GM23338 (cell line): ENCODE measurements at regions not wholly inside any gene's neighbourhood (a gene's known extent, or its start where the extent isn't known, plus 50 kb on each side); places are given as distances from the start of the nearest gene placed in this dataset.

Source experiments
- ATAC-seq: fragments of 200-7000 bp; cut with Tn5 transposase; 3 replicates; pipeline ENCODE4 v1.9.1; 2020
- DNase-seq: peaks from one replicate; pipeline ENCODE4 v3.0.0-alpha.2; 2015; ENCODE audit warnings: low spot score
- H2AFZ ChIP-seq: fragments of 200-600 bp; sonication (generic); 2 replicates; pipeline ENCODE4 v1.8.0; 2016; ENCODE audit warnings: antibody characterized with exemption, mild to moderate bottlenecking, moderate library complexity
- H3F3A ChIP-seq: fragments of 200-600 bp; sonication (generic); replicated peaks from 2 replicates; pipeline ENCODE4 v1.8.0; 2017; ENCODE audit warnings: antibody characterized with exemption, mixed run types, low read depth
- H3K27ac ChIP-seq: fragments of 200-600 bp; sonication (generic); 2 replicates; pipeline ENCODE4 v1.6.1; 2016; ENCODE audit warnings: low read depth
- H3K27me3 ChIP-seq: fragments of 200-600 bp; sonication (generic); 2 replicates; pipeline ENCODE4 v1.8.0; 2016; ENCODE audit warnings: mild to moderate bottlenecking, mixed run types, moderate library complexity; ENCODE audit not compliant: insufficient read depth
- H3K36me3 ChIP-seq: fragments of 200-600 bp; sonication (generic); 2 replicates; pipeline ENCODE4 v1.8.0; 2016; ENCODE audit warnings: mild to moderate bottlenecking; ENCODE audit not compliant: insufficient read depth
- H3K4me1 ChIP-seq: fragments of 200-600 bp; sonication (generic); 2 replicates; pipeline ENCODE4 v1.8.0; 2016; ENCODE audit warnings: mild to moderate bottlenecking, moderate library complexity; ENCODE audit not compliant: insufficient read depth
- H3K4me2 ChIP-seq: fragments of 200-600 bp; sonication (generic); 2 replicates; pipeline ENCODE4 v1.7.1; 2017; ENCODE audit warnings: mixed run types
- H3K4me3 ChIP-seq: fragments of 200-600 bp; sonication (generic); 2 replicates; pipeline ENCODE4 v1.6.1; 2016; ENCODE audit warnings: mixed run types
- H3K79me2 ChIP-seq: fragments of 200-600 bp; sonication (generic); replicated peaks from 2 replicates; pipeline ENCODE4 v1.8.0; 2017; ENCODE audit warnings: mild to moderate bottlenecking; ENCODE audit not compliant: insufficient read depth
- H3K9me2 ChIP-seq: fragments of 200-600 bp; sonication (generic); 2 replicates; pipeline ENCODE4 v1.8.0; 2017; ENCODE audit not compliant: insufficient read depth
- H4K20me1 ChIP-seq: fragments of 200-600 bp; sonication (generic); replicated peaks from 2 replicates; pipeline ENCODE4 v1.8.0; 2017; ENCODE audit warnings: mild to moderate bottlenecking; ENCODE audit not compliant: insufficient read depth
- H3K27ac Mint-ChIP-seq: 2 replicates; pipeline ENCODE4 v1.8.0; 2020; ENCODE audit warnings: inconsistent platforms, mild to moderate bottlenecking, moderate library complexity, mixed read lengths
- H3K27me3 Mint-ChIP-seq: 3 replicates; pipeline ENCODE4 v1.8.0; 2022; ENCODE audit warnings: low read depth, mild to moderate bottlenecking, moderate library complexity, mixed read lengths, inconsistent platforms; ENCODE audit not compliant: insufficient read depth, poor library complexity
- H3K36me3 Mint-ChIP-seq: 3 replicates; pipeline ENCODE4 v1.8.0; 2021; ENCODE audit warnings: low read depth, mild to moderate bottlenecking, inconsistent platforms, moderate library complexity, mixed read lengths
- H3K4me1 Mint-ChIP-seq: 3 replicates; pipeline ENCODE4 v1.8.0; 2020; ENCODE audit warnings: mild to moderate bottlenecking, inconsistent platforms, mixed read lengths
- H3K4me3 Mint-ChIP-seq: 3 replicates; pipeline ENCODE4 v1.8.0; 2021; ENCODE audit warnings: moderate library complexity, mild to moderate bottlenecking, inconsistent platforms, mixed read lengths
- H3K9me3 Mint-ChIP-seq: 3 replicates; pipeline ENCODE4 v1.8.0; 2020; ENCODE audit warnings: moderate library complexity, mild to moderate bottlenecking, inconsistent platforms, mixed read lengths
- CREB1 ChIP-seq: fragments of 250-450 bp; sonication (Bioruptor Pico); IDR thresholded peaks from 2 replicates; pipeline ENCODE4 v1.5.0; 2020; ENCODE audit warnings: low read depth, mild to moderate bottlenecking, moderate library complexity
- ETS1 ChIP-seq: IDR thresholded peaks from 2 replicates; pipeline ENCODE4 v1.6.1; 2016; ENCODE audit warnings: antibody characterized with exemption
- EZH2 ChIP-seq: fragments of 200-600 bp; sonication (generic); IDR thresholded peaks from one replicate; pipeline ENCODE4 v1.8.0; 2017; ENCODE audit warnings: antibody characterized with exemption, mild to moderate bottlenecking, low read depth; ENCODE audit not compliant: unreplicated experiment
- EZH2phosphoT487 ChIP-seq: fragments of 200-600 bp; sonication (generic); IDR thresholded peaks from one replicate; pipeline ENCODE4 v1.8.1; 2018; ENCODE audit warnings: antibody characterized with exemption; ENCODE audit not compliant: unreplicated experiment
- POLR2AphosphoS5 ChIP-seq: IDR thresholded peaks from 2 replicates; pipeline ENCODE4 v1.6.1; 2016; ENCODE audit warnings: antibody characterized with exemption, low read depth
- ZNF114 ChIP-seq: fragments of 250-450 bp; sonication (Bioruptor Pico); IDR thresholded peaks from 2 replicates; pipeline ENCODE4 v1.5.0; 2020; ENCODE audit warnings: mild to moderate bottlenecking, moderate library complexity
- ZNF462 ChIP-seq: fragments of 250-450 bp; sonication (Bioruptor Pico); IDR thresholded peaks from 2 replicates; pipeline ENCODE4 v1.5.0; 2020; ENCODE audit warnings: mild to moderate bottlenecking, moderate library complexity

GRCh38 chr9:16172796-16173195 lies 620.0 kb downstream of the CCDC171 start:
- Mint-ChIP-seq H3K27me3 (no peaks in the 10 kb centered on the region), H3K4me3 (no peak overlapping the region)
- no peak overlapping the region for H3K4me2 ChIP-seq

More at GRCh38 chr9:16172796-16173195, 620.0 kb downstream of the CCDC171 start:
- H3K9me2 ChIP-seq = no peaks in the 10 kb centered on the region
- no peak overlapping the region for H3K4me3 ChIP-seq
- H3K27me3 ChIP-seq = no peaks in the 10 kb centered on the region
- Mint-ChIP-seq H3K4me1 (no peaks in the 10 kb centered on the region), H3K27ac (no peak overlapping the region), H3K36me3 (no peaks in the 10 kb centered on the region), H3K9me3 (no peaks in the 10 kb centered on the region)
- H4K20me1 ChIP-seq = no peaks in the 10 kb centered on the region
- no peaks in the 10 kb centered on the region for H3K4me1 ChIP-seq
- TF ChIP-seq ETS1 = no peak
- TF ChIP-seq ZNF462 (CRISPR knock-in tag) = no peak
- TF ChIP-seq EZH2 = no peak
- TF ChIP-seq CREB1 (CRISPR knock-in tag) = no peak
- no peak for TF ChIP-seq EZH2phosphoT487
- no peak for TF ChIP-seq ZNF114 (CRISPR knock-in tag)
- TF ChIP-seq POLR2AphosphoS5 = no peak
- no peaks in the 10 kb centered on the region for H3K36me3 ChIP-seq
- no peaks in the 10 kb centered on the region for H3K79me2 ChIP-seq
- ATAC-seq (no peak), DNase-seq (no peak)
- H2AFZ ChIP-seq = no peak overlapping the region
- no peak overlapping the region for H3K27ac ChIP-seq
- H3F3A ChIP-seq = no peaks in the 10 kb centered on the region
